SU-DHL-6 (cell line): ENCODE measurements at regions not wholly inside any gene's neighbourhood (a gene's known extent, or its start where the extent isn't known, plus 50 kb on each side); places are given as distances from the start of the nearest gene placed in this dataset.
"Not testable (repeated sequence)": the region's sequence is repeated elsewhere in the genome, so short reads cannot be mapped to it uniquely, and the experiment has no call there.

Experiments
- H2AFZ ChIP-seq: fragments of 200-600 bp; sonication (generic); 2 replicates; pipeline ENCODE4 v1.6.1; 2014; ENCODE audit warnings: low read depth, mild to moderate bottlenecking, moderate library complexity, mixed read lengths, antibody characterized with exemption, low read length; ENCODE audit not compliant: severe bottlenecking
- H3F3A ChIP-seq: fragments of 200-600 bp; shearing (Covaris generic); 2 replicates; pipeline ENCODE4 v1.6.0; 2016; ENCODE audit warnings: antibody characterized with exemption, mild to moderate bottlenecking; ENCODE audit not compliant: insufficient read depth
- H3K27ac ChIP-seq: fragments of 200-600 bp; sonication (generic); 2 replicates; pipeline ENCODE4 v1.5.1; 2016; ENCODE audit warnings: low read depth, mild to moderate bottlenecking, low read length, moderate library complexity, mixed read lengths
- H3K27me3 ChIP-seq: fragments of 200-600 bp; sonication (generic), shearing (Covaris generic); 2 replicates; pipeline ENCODE4 v1.6.0; 2014; ENCODE audit warnings: mild to moderate bottlenecking, low read length
- H3K36me3 ChIP-seq: fragments of 200-600 bp; sonication (generic); 2 replicates; pipeline ENCODE4 v1.6.1; 2014; ENCODE audit warnings: mild to moderate bottlenecking, low read length, mixed read lengths
- H3K4me2 ChIP-seq: fragments of 300-600, 200-600 bp; shearing (Covaris generic), sonication (generic); 2 replicates; pipeline ENCODE4 v1.6.0; 2014; ENCODE audit warnings: low read length, low read depth, mild to moderate bottlenecking; ENCODE audit not compliant: poor library complexity, severe bottlenecking
- H3K4me3 ChIP-seq: fragments of 200-600 bp; sonication (generic); 2 replicates; pipeline ENCODE4 v1.5.1; 2014; ENCODE audit warnings: antibody characterized with exemption, low read length, mild to moderate bottlenecking, mixed read lengths; ENCODE audit not compliant: insufficient read depth, poor library complexity, severe bottlenecking
- H3K79me2 ChIP-seq: fragments of 200-600 bp; sonication (generic); 2 replicates; pipeline ENCODE4 v1.6.1; 2014; ENCODE audit warnings: mild to moderate bottlenecking, low read length, moderate library complexity; ENCODE audit not compliant: insufficient read depth
- H3K9ac ChIP-seq: fragments of 200-600 bp; sonication (generic); 2 replicates; pipeline ENCODE4 v1.7.0; 2014; ENCODE audit warnings: mild to moderate bottlenecking, low read length
- H3K9me2 ChIP-seq: fragments of 200-600 bp; sonication (generic); replicated peaks from 2 replicates; pipeline ENCODE4 v1.6.1; 2014; ENCODE audit warnings: low read length; ENCODE audit not compliant: insufficient read depth
- H3K9me3 ChIP-seq: fragments of 200-600 bp; sonication (generic); 2 replicates; pipeline ENCODE4 v1.6.1; 2014; ENCODE audit warnings: low read length, mixed read lengths; ENCODE audit not compliant: insufficient read depth
- H4K20me1 ChIP-seq: fragments of 200-600 bp; sonication (generic); 2 replicates; pipeline ENCODE4 v1.6.1; 2014; ENCODE audit warnings: low read depth, mild to moderate bottlenecking, antibody characterized with exemption, low read length, moderate library complexity, mixed read lengths
- CTCF ChIP-seq: fragments of 200-600 bp; sonication (generic); IDR thresholded peaks from one replicate; pipeline ENCODE4 v1.5.1; 2017; ENCODE audit warnings: antibody characterized with exemption, mild to moderate bottlenecking, low read length, moderate library complexity; ENCODE audit not compliant: insufficient read depth, poor library complexity, severe bottlenecking
- EZH2phosphoT487 ChIP-seq: fragments of 200-600 bp; sonication (generic), shearing (Covaris generic); conservative IDR thresholded peaks from 2 replicates; pipeline ENCODE4 v1.6.1; 2018; ENCODE audit warnings: mild to moderate bottlenecking, antibody characterized with exemption, low read length, moderate library complexity, mixed read lengths

- H4K20me1 ChIP-seq: no peaks in the 10 kb centered on the region
- H3F3A ChIP-seq: no peaks in the 10 kb centered on the region
- no peaks in the 10 kb centered on the region for H3K9me3 ChIP-seq
- H3K4me3 ChIP-seq: no peak overlapping the region
- no peaks in the 10 kb centered on the region for H3K36me3 ChIP-seq
- no peaks in the 10 kb centered on the region for H3K9me2 ChIP-seq
- no peak overlapping the region for H3K27ac ChIP-seq
- no peaks in the 10 kb centered on the region for H3K79me2 ChIP-seq
- no peak overlapping the region for H3K4me2 ChIP-seq
- H3K27me3 ChIP-seq: no peaks in the 10 kb centered on the region
- no peak overlapping the region for H2AFZ ChIP-seq
- H3K9ac ChIP-seq: no peak overlapping the region
- TF ChIP-seq EZH2phosphoT487 (no peak), CTCF (no peak)
Measured at GRCh38 chr3:55252921-55253320, 234.2 kb downstream of the WNT5A start.

GRCh38 chr3:55249156-55249555 lies 237.9 kb downstream of the WNT5A start:
- H3F3A ChIP-seq, H2AFZ ChIP-seq, H3K27me3 ChIP-seq, H3K36me3 ChIP-seq, H3K4me3 ChIP-seq, H3K9me2 ChIP-seq, H3K9ac ChIP-seq, H4K20me1 ChIP-seq, H3K4me2 ChIP-seq, H3K79me2 ChIP-seq, H3K27ac ChIP-seq, H3K9me3 ChIP-seq: not testable (repeated sequence)

GRCh38 chr3:55247666-55248065 lies 239.4 kb downstream of the WNT5A start:
- Histone ChIP-seq H3K4me3 (no peak overlapping the region), H3K79me2 (no peaks in the 10 kb centered on the region), H4K20me1 (no peaks in the 10 kb centered on the region), H3K36me3 (no peaks in the 10 kb centered on the region), H3K9me2 (no peaks in the 10 kb centered on the region), H3K27me3 (no peaks in the 10 kb centered on the region), H3F3A (no peaks in the 10 kb centered on the region), H2AFZ (no peak overlapping the region), H3K4me2 (no peak overlapping the region), H3K27ac (no peak overlapping the region), H3K9ac (no peak overlapping the region), H3K9me3 (no peaks in the 10 kb centered on the region)
- TF ChIP-seq CTCF (no peak), EZH2phosphoT487 (no peak)

GRCh38 chr3:55246033-55246432 lies 241.1 kb downstream of the WNT5A start:
- Histone ChIP-seq H2AFZ (no peak overlapping the region), H3K9me3 (no peaks in the 10 kb centered on the region), H3K9me2 (no peaks in the 10 kb centered on the region), H3K27me3 (no peaks in the 10 kb centered on the region), H3F3A (no peaks in the 10 kb centered on the region), H3K27ac (no peak overlapping the region), H3K79me2 (no peaks in the 10 kb centered on the region), H3K4me2 (no peak overlapping the region), H4K20me1 (no peaks in the 10 kb centered on the region), H3K4me3 (no peak overlapping the region), H3K36me3 (no peaks in the 10 kb centered on the region), H3K9ac (no peak overlapping the region)
- TF ChIP-seq EZH2phosphoT487 (no peak), CTCF (no peak)
